HG02970 (cell line): ENCODE measurements at regions not wholly inside any gene's neighbourhood (a gene's known extent, or its start where the extent isn't known, plus 50 kb on each side); places are given as distances from the start of the nearest gene placed in this dataset.
"Not testable (repeated sequence)": the region's sequence is repeated elsewhere in the genome, so short reads cannot be mapped to it uniquely, and the experiment has no call there.

ENCODE experiments used
- ATAC-seq: cut with Tn5 transposase; IDR thresholded peaks from one replicate; pipeline ENCODE4 v1.9.1; 2021; ENCODE audit warnings: mild to moderate bottlenecking, moderate library complexity, moderate number of reproducible peaks; ENCODE audit not compliant: unreplicated experiment, low FRiP score

DNA sequence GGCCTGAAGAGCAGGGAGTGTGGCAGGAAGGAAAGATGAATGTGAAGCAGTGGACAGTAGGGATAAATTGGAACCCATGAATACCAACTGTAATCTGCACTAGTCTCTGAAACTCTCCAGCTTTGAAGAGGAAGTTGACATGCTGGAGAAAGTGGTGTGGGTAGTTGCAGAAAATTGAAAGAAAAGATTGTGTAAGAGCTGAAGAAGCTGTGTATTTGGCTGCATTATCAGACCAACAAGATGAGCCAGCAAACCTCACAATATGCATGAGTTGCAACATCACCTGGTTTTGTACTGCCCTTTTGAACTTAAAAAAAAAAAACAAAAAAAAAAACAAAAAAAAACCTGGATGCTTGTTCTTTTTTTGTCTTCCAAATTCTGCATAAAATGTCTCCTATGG lies 921.9 kb upstream of the EYS start:
- no peak for ATAC-seq

DNA sequence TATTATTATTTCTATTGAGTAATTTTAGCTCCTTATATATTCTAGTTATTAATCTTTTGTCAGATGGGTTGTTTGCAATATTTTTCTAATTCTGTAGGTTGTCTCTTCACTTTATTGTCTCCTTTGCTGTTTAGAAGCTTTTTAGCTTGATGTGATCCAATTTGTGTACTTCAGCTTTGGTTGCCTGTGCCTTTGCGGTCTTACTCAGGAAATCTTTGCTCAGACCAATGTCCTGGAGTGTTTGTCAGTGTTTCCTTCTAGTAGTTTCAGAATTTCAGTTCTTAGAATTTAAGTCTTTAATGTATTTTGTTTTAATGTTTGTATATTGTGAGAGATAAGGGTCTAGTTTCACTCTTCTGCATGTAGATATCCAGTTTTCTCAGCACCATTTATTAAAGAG lies 916.0 kb upstream of the EYS start:
- ATAC-seq: no peak

DNA sequence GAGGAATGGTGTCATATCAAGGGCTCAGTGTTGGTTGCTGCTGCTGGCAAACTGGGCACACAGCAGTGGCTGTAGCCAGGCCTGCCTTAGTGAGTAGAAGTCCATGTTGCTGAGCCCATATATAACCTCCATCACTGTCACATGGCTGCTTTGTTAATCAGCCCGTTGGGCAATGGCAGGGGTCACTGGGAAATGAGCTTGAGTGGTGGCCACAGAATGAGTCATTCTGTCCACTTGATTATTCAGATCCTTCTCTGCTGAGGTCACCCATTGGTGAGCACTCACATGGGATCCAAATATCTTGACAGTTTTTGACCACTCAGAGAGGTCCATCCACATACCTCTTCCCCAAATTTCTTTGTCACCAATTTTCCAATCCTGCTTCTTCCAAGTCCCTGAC lies 898.9 kb upstream of the EYS start:
- ATAC-seq: no peak

DNA sequence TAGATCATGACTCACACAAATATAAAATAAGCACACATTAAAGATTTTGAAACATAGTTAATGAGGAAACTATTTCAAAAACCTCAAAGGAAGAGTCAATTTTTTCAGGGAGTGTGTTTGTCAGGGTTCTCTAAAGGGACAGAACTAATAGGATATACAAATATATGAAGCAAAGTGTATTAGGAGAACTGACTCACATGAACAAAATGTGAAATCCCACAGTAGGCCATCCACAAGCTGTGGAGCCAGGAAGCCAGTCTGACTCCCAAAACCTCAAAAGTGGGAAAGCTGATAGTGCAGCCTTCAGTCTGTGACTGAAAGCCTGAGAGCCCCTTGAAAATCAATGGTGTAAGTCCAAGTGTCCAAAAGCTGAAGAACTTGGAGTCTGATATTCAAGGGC lies 898.0 kb upstream of the EYS start:
- ATAC-seq: no peak

DNA sequence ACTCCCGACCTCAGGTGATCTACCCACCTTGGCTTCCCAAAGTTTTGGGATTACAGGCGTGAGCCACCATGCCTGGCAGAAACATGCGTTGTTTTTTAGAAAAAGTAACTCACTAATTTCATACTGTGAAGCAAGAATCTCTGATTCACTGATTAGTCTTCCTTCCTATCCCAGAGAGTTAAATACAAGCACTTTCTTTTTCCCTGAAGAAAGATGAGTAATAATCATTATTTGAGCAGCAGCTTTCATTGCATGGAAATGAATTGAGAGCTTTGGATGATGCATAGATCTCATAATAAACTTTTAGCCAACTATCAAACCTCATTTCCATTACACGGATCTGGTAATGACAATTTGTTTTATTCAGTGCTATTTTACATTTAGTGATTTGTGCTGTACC lies 892.5 kb upstream of the EYS start:
- ATAC-seq: no peak

DNA sequence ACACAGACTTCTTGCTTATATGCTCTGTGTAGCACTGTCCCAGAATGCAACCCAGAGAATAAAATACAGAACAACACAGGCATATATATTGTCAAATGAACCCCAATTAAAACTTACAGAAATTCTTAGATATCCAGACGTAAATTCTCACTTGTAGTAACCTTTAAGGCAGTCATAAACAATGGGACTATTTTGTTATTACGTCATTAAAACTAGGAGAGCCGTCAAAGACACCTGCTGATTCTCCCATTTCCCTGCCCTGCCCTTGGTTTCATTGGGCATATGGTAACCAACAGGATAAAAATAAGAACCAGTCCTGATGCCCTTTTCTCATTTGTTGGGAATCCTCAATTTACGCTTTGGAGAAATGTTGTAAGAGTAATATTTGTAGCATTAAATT lies 871.3 kb upstream of the EYS start:
- no peak for ATAC-seq

DNA sequence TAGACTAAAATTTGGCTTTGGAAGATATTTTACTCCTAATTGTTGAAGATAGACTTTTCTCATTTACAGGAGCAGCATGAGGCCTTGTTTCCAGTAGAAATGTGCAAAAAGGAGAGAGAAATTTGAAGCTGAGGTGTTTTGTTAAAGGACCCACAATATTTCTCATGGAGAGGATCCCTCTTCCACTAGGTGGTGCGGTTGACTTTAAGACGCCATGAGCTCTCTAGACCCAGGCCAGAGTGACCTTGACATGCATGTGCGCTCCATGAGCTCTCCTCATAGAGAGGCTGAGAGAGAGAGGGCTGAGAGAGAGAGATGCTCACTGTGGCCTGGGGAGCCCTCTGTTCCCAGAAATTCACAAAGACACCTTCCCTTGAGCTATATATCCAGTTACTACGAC lies 861.2 kb upstream of the EYS start:
- ATAC-seq: no peak

- no peak for ATAC-seq
These were observed 854.5 kb upstream of the EYS start for GRCh38 chr6:66561479-66561878.

DNA sequence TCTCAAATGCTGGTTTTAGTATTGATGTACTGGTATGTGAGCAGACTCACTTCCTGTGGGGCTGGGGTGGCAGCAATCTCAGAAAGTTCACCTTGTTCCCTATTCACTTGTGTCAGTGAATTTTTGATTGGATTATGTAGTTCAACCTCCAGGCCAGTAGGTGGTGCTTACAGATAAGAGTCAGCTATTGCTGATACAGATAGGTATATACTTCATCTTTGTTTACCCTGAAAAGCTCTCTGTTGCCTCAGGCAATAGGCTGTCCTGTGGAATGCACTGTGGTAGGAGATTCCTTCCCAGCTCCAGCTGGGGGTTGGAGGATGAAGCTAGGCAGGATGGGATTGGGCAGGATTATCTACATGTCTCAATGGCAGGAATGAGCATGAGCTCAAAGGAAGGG lies 851.2 kb upstream of the EYS start:
- ATAC-seq: no peak

GRCh38 chr6:66556936-66557335 lies 849.9 kb upstream of the EYS start:
- no peak for ATAC-seq

DNA sequence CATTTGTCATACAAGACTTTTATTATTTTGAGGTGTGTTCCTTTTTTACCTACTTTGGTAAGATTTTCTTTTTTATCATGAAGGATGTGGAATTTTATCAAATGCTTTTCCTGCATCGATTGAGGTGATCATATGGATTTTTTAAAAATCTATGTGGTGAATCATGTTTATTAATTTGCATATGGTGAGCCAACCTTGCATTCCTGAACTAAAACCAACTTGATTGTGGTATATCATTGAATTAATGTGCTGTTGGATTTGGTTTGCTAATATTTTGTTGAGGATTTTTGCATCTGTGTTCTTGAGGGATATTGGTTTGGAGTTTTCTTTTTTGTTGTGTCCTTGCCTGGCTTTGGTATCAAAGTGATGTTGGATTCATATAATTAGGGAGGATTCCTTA lies 848.1 kb upstream of the EYS start:
- ATAC-seq: no peak

- ATAC-seq: no peak
These were observed 846.4 kb upstream of the EYS start for GRCh38 chr6:66553441-66553840.

DNA sequence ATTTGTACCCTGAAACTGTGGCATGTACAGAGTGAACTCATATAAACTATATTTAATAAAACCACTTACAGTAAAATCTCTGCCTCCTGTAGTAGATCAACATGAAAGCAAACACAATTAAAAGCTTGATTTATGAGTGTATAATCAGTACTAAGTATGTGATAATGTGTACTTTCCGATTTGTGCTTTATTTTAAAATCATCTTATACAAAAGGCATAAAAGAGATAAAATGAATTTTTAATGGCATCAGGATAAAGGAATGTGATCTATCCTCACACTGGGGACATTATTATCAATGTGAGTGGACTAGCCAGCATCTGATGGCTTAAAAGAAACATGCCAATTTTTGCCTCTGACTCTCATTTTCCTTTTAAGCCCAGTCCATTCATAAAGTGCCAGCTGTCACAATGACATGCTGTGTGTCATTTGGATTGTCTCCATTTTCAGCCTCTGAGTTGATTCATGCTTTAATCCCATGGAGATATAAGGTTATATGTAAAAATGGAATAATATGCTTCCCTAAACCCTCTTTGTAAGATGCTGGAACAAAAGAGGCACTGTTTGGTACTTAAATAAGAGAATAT lies 831.6 kb upstream of the EYS start:
- ATAC-seq: no peak

- ATAC-seq: no peak
These were observed 826.9 kb upstream of the EYS start for GRCh38 chr6:66533921-66534404.

- ATAC-seq: no peak
These were observed 819.0 kb upstream of the EYS start for GRCh38 chr6:66526061-66526460.

GRCh38 chr6:66522864-66523263 lies 815.8 kb upstream of the EYS start:
- ATAC-seq: no peak

DNA sequence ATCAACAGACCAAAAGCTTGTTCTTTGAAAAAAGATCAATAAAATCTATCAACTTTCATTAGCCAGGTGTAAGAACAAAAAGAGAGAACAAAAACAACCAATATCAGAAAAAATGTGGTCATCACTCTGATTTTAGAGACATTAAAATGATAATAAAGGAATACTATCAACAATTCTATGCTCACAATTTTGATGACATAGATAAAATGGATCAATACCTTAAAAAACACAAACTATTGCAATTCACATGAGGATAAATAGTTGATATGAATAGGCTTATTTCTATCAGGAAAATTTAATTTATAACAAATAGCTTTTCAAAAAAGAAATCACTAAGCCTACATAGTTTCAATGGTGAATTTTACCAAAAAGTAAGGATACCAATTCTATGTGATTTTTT lies 809.4 kb upstream of the EYS start:
- no peak for ATAC-seq

GRCh38 chr6:66508433-66508832 lies 801.4 kb upstream of the EYS start:
- ATAC-seq: no peak

DNA sequence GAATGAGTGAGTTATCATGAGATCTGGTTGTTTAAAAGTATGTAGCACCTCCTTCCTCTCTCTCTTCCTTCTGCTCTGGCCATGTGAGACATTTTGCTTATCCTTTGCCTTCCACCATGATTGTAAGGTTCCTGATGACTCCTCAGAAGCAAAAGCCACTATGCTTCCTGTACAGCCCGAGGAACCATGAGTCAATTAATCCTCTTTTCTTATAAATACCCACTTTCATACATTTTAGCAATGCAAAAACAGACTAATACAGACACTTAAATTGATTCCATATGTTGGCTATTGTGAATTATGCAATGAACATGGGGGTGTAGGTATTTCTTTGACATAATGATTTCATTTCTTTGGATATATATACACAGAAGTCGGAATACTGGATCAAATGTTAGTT lies 792.8 kb upstream of the EYS start:
- no peak for ATAC-seq

DNA sequence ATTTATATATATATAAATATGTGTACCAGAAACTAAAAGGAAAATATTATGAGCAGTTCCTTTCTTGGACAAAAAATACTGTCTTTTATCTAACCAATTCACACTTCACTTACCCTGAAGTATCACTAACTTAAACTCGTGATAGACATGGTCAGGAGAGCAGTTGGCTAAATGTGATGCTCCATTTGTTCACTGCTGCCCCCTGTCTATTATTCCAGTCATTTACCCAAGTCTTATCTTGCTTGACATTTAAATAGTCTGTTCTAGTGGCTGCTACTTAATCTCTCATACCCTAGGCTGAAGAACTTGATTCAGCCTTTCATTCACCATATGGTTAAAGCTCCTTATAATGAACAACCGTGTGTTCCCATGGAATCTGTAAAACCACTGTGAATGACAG lies 789.6 kb upstream of the EYS start:
- no peak for ATAC-seq

- not testable (repeated sequence) for ATAC-seq
These were observed 787.6 kb upstream of the EYS start for GRCh38 chr6:66494643-66495042.

DNA sequence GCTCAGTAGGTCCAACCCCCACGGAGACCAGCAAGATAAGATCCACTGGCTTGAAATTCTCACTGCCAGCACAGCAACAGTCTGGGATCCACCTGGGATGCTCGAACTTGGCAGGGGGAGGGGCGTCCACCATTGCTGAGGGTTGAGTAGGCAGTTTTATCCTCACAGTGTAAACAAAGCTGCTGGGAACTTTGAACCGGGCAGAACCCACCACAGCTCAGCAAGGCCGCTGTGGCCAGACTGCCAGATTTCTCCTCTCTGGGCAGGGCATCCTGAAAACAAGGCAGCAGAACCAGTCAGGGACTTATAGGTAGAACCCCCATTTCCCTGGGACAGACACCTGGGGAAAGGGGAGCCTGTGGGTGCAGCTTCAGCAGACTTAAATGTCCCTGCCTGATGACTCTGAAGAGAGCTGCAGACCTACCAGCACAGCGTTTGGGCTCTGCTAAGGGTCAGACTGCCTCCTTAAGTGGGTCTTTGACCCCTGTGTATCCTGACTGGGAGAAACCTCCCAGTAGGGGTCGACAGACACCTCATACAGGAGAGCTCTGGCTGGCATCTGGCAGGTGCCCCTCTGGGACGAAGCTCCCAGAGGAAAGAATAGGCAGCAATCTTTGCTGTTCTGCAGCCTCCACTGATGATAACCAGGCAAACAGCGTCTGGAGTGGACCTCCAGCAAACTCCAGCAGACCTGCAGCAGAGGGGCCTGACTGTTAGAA lies 782.4 kb upstream of the EYS start:
- no peak for ATAC-seq
